Hepatocyte (in vitro differentiated cells): ENCODE measurements at regions not wholly inside any gene's neighbourhood (a gene's known extent, or its start where the extent isn't known, plus 50 kb on each side); places are given as distances from the start of the nearest gene placed in this dataset.

Source experiments
- CTCF ChIP-seq: fragments of 200-600 bp; sonication (generic); IDR thresholded peaks from 2 replicates; pipeline ENCODE4 v1.5.1; 2016; ENCODE audit warnings: antibody characterized with exemption, mild to moderate bottlenecking; ENCODE audit not compliant: poor library complexity
- EZH2 ChIP-seq: fragments of 200-600 bp; sonication (generic); IDR thresholded peaks from 2 replicates; pipeline ENCODE4 v1.6.1; 2016; ENCODE audit warnings: antibody characterized with exemption, mild to moderate bottlenecking, borderline replicate concordance
- EZH2phosphoT487 ChIP-seq: fragments of 200-600 bp; sonication (generic); IDR thresholded peaks from one replicate; pipeline ENCODE4 v1.6.1; 2018; ENCODE audit warnings: antibody characterized with exemption, mild to moderate bottlenecking, low read depth, moderate library complexity; ENCODE audit not compliant: unreplicated experiment, severe bottlenecking

DNA sequence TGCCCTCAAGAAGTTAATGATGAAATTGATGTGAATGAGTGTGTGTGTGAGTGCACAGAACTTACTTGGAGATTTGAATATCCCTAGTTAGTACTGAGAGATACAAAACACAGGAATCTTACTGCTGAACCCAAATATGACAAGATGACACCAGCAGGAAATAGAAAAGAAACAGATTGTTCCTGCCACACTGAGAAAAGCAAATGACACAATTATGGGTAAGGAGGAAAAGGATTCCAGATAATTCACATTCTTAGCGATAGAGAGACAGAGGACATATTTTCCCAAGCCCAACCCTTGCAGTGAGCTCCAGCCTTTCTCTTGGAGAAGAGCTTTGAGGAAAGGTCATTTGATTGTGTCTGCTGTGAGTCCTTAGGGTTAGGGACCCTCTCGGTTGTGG is 105.7 kb upstream of the SMIM21 start:
- TF ChIP-seq CTCF (no peak), EZH2 (no peak), EZH2phosphoT487 (no peak)
